Activated CD8-positive, alpha-beta memory T cell treated with anti-CD3 and anti-CD28 coated beads, Interleukin-2, amount 10 ng/mL, durations not matched to agents 7 days and 5 days (primary cell): ENCODE measurements at regions not wholly inside any gene's neighbourhood (a gene's known extent, or its start where the extent isn't known, plus 50 kb on each side); places are given as distances from the start of the nearest gene placed in this dataset.

Source experiments
- ATAC-seq: fragments of 150-1000 bp; cut with Tn5 transposase; one replicate; pipeline ENCODE4 v1.10.0; 2021; ENCODE audit warnings: moderate library complexity
- CTCF ChIA-PET: fragments of 350-600 bp; sonication (Branson Sonifier 250); formaldehyde crosslinking; loops from one replicate; lab custom pipeline; 2021; ENCODE audit warnings: antibody characterized with exemption; lab: Charles Lee
- DNase-seq: peaks from one replicate; pipeline ENCODE4 v3.0.0-alpha.2; 2020
- H3K27ac Mint-ChIP-seq: one replicate; pipeline ENCODE4 v1.8.0; 2021; ENCODE audit warnings: mild to moderate bottlenecking, mixed read lengths
- H3K27me3 Mint-ChIP-seq: one replicate; pipeline ENCODE4 v1.8.0; 2021; ENCODE audit warnings: mixed read lengths
- H3K36me3 Mint-ChIP-seq: one replicate; pipeline ENCODE4 v1.8.0; 2021; ENCODE audit warnings: mild to moderate bottlenecking, mixed read lengths
- H3K4me1 Mint-ChIP-seq: one replicate; pipeline ENCODE4 v1.8.0; 2021; ENCODE audit warnings: mixed read lengths
- H3K4me3 Mint-ChIP-seq: one replicate; pipeline ENCODE4 v1.8.0; 2021; ENCODE audit warnings: mild to moderate bottlenecking, moderate library complexity, mixed read lengths
- H3K9me3 Mint-ChIP-seq: one replicate; pipeline ENCODE4 v1.8.0; 2022; ENCODE audit warnings: low read depth, mixed read lengths

GRCh38 chr10:61529208-61529607 is 76.0 kb upstream of the TMEM26 start:
- no peak overlapping the region for H3K27ac Mint-ChIP-seq
- DNase-seq (no peak), ATAC-seq (no peak)
- H3K4me3 Mint-ChIP-seq: no peak overlapping the region
- no peaks in the 10 kb centered on the region for H3K9me3 Mint-ChIP-seq
- no peaks in the 10 kb centered on the region for H3K36me3 Mint-ChIP-seq
- H3K27me3 Mint-ChIP-seq: no peaks in the 10 kb centered on the region
- H3K4me1 Mint-ChIP-seq: no peaks in the 10 kb centered on the region
- CTCF ChIA-PET: no interaction called here

GRCh38 chr10:61503051-61503450 is 49.9 kb upstream of the TMEM26 start:
- H3K9me3 Mint-ChIP-seq: no peaks in the 10 kb centered on the region
- no peaks in the 10 kb centered on the region for H3K4me1 Mint-ChIP-seq
- H3K4me3 Mint-ChIP-seq: no peak overlapping the region
- CTCF ChIA-PET: no interaction called here
- ATAC-seq (no peak), DNase-seq (no peak)
- no peaks in the 10 kb centered on the region for H3K27me3 Mint-ChIP-seq
- no peak overlapping the region for H3K27ac Mint-ChIP-seq
- H3K36me3 Mint-ChIP-seq: no peaks in the 10 kb centered on the region
